DOHH2 (cell line): ENCODE measurements at regions not wholly inside any gene's neighbourhood (a gene's known extent, or its start where the extent isn't known, plus 50 kb on each side); places are given as distances from the start of the nearest gene placed in this dataset.

Experiments
- H3F3A ChIP-seq: fragments of 200-600 bp; sonication (generic), shearing (Covaris generic); 2 replicates; pipeline ENCODE4 v1.6.0; 2016; ENCODE audit warnings: antibody characterized with exemption, mild to moderate bottlenecking; ENCODE audit not compliant: control insufficient read depth, insufficient read depth
- H3K27ac ChIP-seq: fragments of 200-600 bp; sonication (generic); 2 replicates; pipeline ENCODE4 v1.5.1; 2014; ENCODE audit warnings: low read depth, mild to moderate bottlenecking, low read length, moderate library complexity
- H3K27me3 ChIP-seq: fragments of 200-600 bp; sonication (generic); 2 replicates; pipeline ENCODE4 v1.6.1; 2014; ENCODE audit warnings: mild to moderate bottlenecking, low read length, mixed read lengths; ENCODE audit not compliant: control insufficient read depth
- H3K36me3 ChIP-seq: fragments of 200-600 bp; sonication (generic); 2 replicates; pipeline ENCODE4 v1.6.1; 2014; ENCODE audit warnings: mild to moderate bottlenecking, low read length, moderate library complexity, mixed read lengths; ENCODE audit not compliant: control insufficient read depth
- H3K4me1 ChIP-seq: fragments of 200-600 bp; sonication (generic); 2 replicates; pipeline ENCODE4 v1.6.1; 2014; ENCODE audit warnings: mild to moderate bottlenecking, low read length, mixed read lengths; ENCODE audit not compliant: control insufficient read depth
- H3K4me2 ChIP-seq: fragments of 200-600 bp; sonication (generic); 2 replicates; pipeline ENCODE4 v1.6.0; 2014; ENCODE audit warnings: mild to moderate bottlenecking, low read length, moderate library complexity
- H3K4me3 ChIP-seq: fragments of 200-600 bp; sonication (generic); 2 replicates; pipeline ENCODE4 v1.5.1; 2014; ENCODE audit warnings: mild to moderate bottlenecking, low read length, mixed read lengths
- H3K79me2 ChIP-seq: fragments of 200-600 bp; sonication (generic); 2 replicates; pipeline ENCODE4 v1.6.1; 2014; ENCODE audit warnings: mild to moderate bottlenecking, low read length, mixed read lengths; ENCODE audit not compliant: control insufficient read depth
- H3K9me2 ChIP-seq: fragments of 200-600 bp; sonication (generic); replicated peaks from 2 replicates; pipeline ENCODE4 v1.6.1; 2014; ENCODE audit warnings: mild to moderate bottlenecking, low read length, mixed read lengths; ENCODE audit not compliant: control insufficient read depth
- H3K9me3 ChIP-seq: fragments of 200-600 bp; sonication (generic); 2 replicates; pipeline ENCODE4 v1.6.1; 2014; ENCODE audit warnings: antibody characterized with exemption, low read length, mixed read lengths; ENCODE audit not compliant: control insufficient read depth, insufficient read depth
- H4K20me1 ChIP-seq: fragments of 200-600 bp; sonication (generic); 2 replicates; pipeline ENCODE4 v1.6.0; 2014; ENCODE audit warnings: low read depth, mild to moderate bottlenecking, antibody characterized with exemption, low read length, moderate library complexity; ENCODE audit not compliant: control insufficient read depth, insufficient read depth
- CTCF ChIP-seq: fragments of 200-600 bp; sonication (generic); IDR thresholded peaks from one replicate; pipeline ENCODE4 v1.5.1; 2014; ENCODE audit warnings: antibody characterized with exemption, mild to moderate bottlenecking, low read depth, low read length; ENCODE audit not compliant: poor library complexity, severe bottlenecking
- EZH2phosphoT487 ChIP-seq: fragments of 200-600 bp; sonication (generic); IDR thresholded peaks from 2 replicates; pipeline ENCODE4 v1.6.1; 2017; ENCODE audit warnings: borderline replicate concordance, mild to moderate bottlenecking, antibody characterized with exemption, low read length, moderate library complexity, mixed read lengths

- Histone ChIP-seq H3K9me2 (no peaks in the 10 kb centered on the region), H3K4me3 (no peak overlapping the region), H3K79me2 (no peaks in the 10 kb centered on the region), H3K36me3 (no peaks in the 10 kb centered on the region), H4K20me1 (no peaks in the 10 kb centered on the region), H3K27ac (no peak overlapping the region), H3F3A (no peaks in the 10 kb centered on the region), H3K27me3 (no peaks in the 10 kb centered on the region), H3K4me1 (no peaks in the 10 kb centered on the region), H3K9me3 (no peaks in the 10 kb centered on the region), H3K4me2 (no peak overlapping the region)
- TF ChIP-seq EZH2phosphoT487 = no peak
- no peak for TF ChIP-seq CTCF
These were observed 936.2 kb downstream of the ROBO2 start for GRCh38 chr3:77976079-77976478.

- H3K27me3 ChIP-seq = no peaks in the 10 kb centered on the region
- H3K9me3 ChIP-seq = no peaks in the 10 kb centered on the region; the same call in 1 of the 2 replicates
- no peak overlapping the region for H3K27ac ChIP-seq
- H3K4me2 ChIP-seq = no peak overlapping the region
- no peaks in the 10 kb centered on the region for H3K36me3 ChIP-seq
- H3K4me3 ChIP-seq = no peak overlapping the region
- no peaks in the 10 kb centered on the region for H3K4me1 ChIP-seq
- H3K79me2 ChIP-seq = no peaks in the 10 kb centered on the region
- TF ChIP-seq EZH2phosphoT487 = no peak
- TF ChIP-seq CTCF = no peak
- H4K20me1 ChIP-seq = no peaks in the 10 kb centered on the region
- no peaks in the 10 kb centered on the region for H3K9me2 ChIP-seq
- H3F3A ChIP-seq = no peaks in the 10 kb centered on the region
These were observed 963.2 kb downstream of the ROBO2 start for GRCh38 chr3:78003090-78003489.

GRCh38 chr3:78004571-78004970, 964.7 kb downstream of the ROBO2 start:
- no peaks in the 10 kb centered on the region for H3F3A ChIP-seq
- no peaks in the 10 kb centered on the region for H3K27me3 ChIP-seq
- no peaks in the 10 kb centered on the region for H4K20me1 ChIP-seq
- no peak overlapping the region for H3K4me2 ChIP-seq
- H3K9me2 ChIP-seq = no peaks in the 10 kb centered on the region
- no peaks in the 10 kb centered on the region; the same call in 1 of the 2 replicates for H3K9me3 ChIP-seq
- no peak overlapping the region for H3K27ac ChIP-seq
- no peaks in the 10 kb centered on the region for H3K79me2 ChIP-seq
- H3K4me1 ChIP-seq = no peaks in the 10 kb centered on the region
- TF ChIP-seq EZH2phosphoT487 (no peak), CTCF (no peak)
- H3K36me3 ChIP-seq = no peaks in the 10 kb centered on the region
- H3K4me3 ChIP-seq = no peak overlapping the region

- no peak overlapping the region for H3K27ac ChIP-seq
- H3K36me3 ChIP-seq = no peaks in the 10 kb centered on the region
- no peaks in the 10 kb centered on the region for H3K27me3 ChIP-seq
- H4K20me1 ChIP-seq = no peaks in the 10 kb centered on the region
- no peak for TF ChIP-seq CTCF
- no peak for TF ChIP-seq EZH2phosphoT487
- no peaks in the 10 kb centered on the region for H3K4me1 ChIP-seq
- no peaks in the 10 kb centered on the region for H3K9me3 ChIP-seq
- no peaks in the 10 kb centered on the region for H3K9me2 ChIP-seq
- H3K4me2 ChIP-seq = no peak overlapping the region
- H3K79me2 ChIP-seq = no peaks in the 10 kb centered on the region
- no peaks in the 10 kb centered on the region for H3F3A ChIP-seq
- no peak overlapping the region for H3K4me3 ChIP-seq
These were observed 973.8 kb downstream of the ROBO2 start for GRCh38 chr3:78013653-78014052.
